ENCODE measurements at regions not wholly inside any gene's neighbourhood (a gene's known extent, or its start where the extent isn't known, plus 50 kb on each side); places are given as distances from the start of the nearest gene placed in this dataset.

- TF ChIP-seq CTCF (IDR thresholded peaks at IDR 0.05; ENCODE audit: insufficient read depth, low read length, poor library complexity, severe bottlenecking) (no peak), EZH2phosphoT487 (conservative IDR thresholded peaks at IDR 0.05; ENCODE audit: low read length) (no peak)
Measured at GRCh38 chr5:6850106-6850432, 136.8 kb downstream of the TENT4A start.

Data from SU-DHL-6 (cell line).